NB4 (cell line): ENCODE measurements at regions not wholly inside any gene's neighbourhood (a gene's known extent, or its start where the extent isn't known, plus 50 kb on each side); places are given as distances from the start of the nearest gene placed in this dataset.

ENCODE experiments used
- CTCF ChIP-seq: IDR thresholded peaks from one replicate; pipeline ENCODE4 v1.5.1; 2012; ENCODE audit warnings: low read depth, low read length
- MAX ChIP-seq: IDR thresholded peaks from 2 replicates; pipeline ENCODE4 v1.6.1; 2011; ENCODE audit warnings: low read depth, low read length
- MYC ChIP-seq: IDR thresholded peaks from 2 replicates; pipeline ENCODE4 v1.6.1; 2011; ENCODE audit warnings: low read depth, low read length
- POLR2A ChIP-seq: IDR thresholded peaks from 2 replicates; pipeline ENCODE4 v1.6.1; 2011; ENCODE audit warnings: mild to moderate bottlenecking; ENCODE audit not compliant: insufficient read length; ENCODE audit errors: extremely low read depth

- TF ChIP-seq CTCF (no peak), POLR2A (no peak), MYC (no peak; the same call in 1 of the 2 replicates), MAX (no peak)
Measured at GRCh38 chr7:125396466-125397151, 467.0 kb upstream of the POT1 start.
